Spleen (tissue), 11 donors: ENCODE measurements at regions not wholly inside any gene's neighbourhood (a gene's known extent, or its start where the extent isn't known, plus 50 kb on each side); places are given as distances from the start of the nearest gene placed in this dataset.

Experiments used
- DNase-seq: peaks from one replicate; pipeline ENCODE4 v3.0.0-alpha.2; 2020
- H3K27ac ChIP-seq, 8 donors: fragments of 200-600 bp; sonication (generic) in 7 of 8; 1 replicate in 4 of 8; 2 replicates in 4 of 8; pipeline versions ENCODE4 v1.5.0 to v1.8.0; 2016 to 2021; ENCODE audit warnings: inconsistent platforms in 4 of 8, mild to moderate bottlenecking in 4 of 8, moderate library complexity in 1 of 8
- H3K27me3 ChIP-seq, 7 donors: fragments of 200-600 bp; sonication (generic) in 6 of 7; replicated peaks in 1 of 7; 1 replicate in 4 of 7; 2 replicates in 3 of 7; pipeline versions ENCODE4 v1.5.0 to v1.8.0; 2016 to 2021; ENCODE audit warnings: inconsistent platforms in 3 of 7, mild to moderate bottlenecking in 1 of 7
- H3K36me3 ChIP-seq, 6 donors: fragments of 200-600 bp; sonication (generic) in 5 of 6; 1 replicate in 4 of 6; 2 replicates in 2 of 6; pipeline versions ENCODE4 v1.5.0 to v1.8.0; 2016 to 2021; ENCODE audit warnings: inconsistent platforms in 2 of 6
- H3K4me1 ChIP-seq, 6 donors: fragments of 200-600 bp; sonication (generic) in 5 of 6; 1 replicate in 3 of 6; 2 replicates in 3 of 6; pipeline versions ENCODE4 v1.5.0 to v1.8.0; 2016 to 2021; ENCODE audit warnings: inconsistent platforms in 3 of 6
- H3K4me3 ChIP-seq, 8 donors: fragments of 200-600 bp; sonication (generic) in 7 of 8; 1 replicate in 4 of 8; 2 replicates in 4 of 8; pipeline versions ENCODE4 v1.5.0 to v1.8.0; 2016 to 2021; ENCODE audit warnings: inconsistent platforms in 4 of 8, mild to moderate bottlenecking in 4 of 8, moderate library complexity in 2 of 8
- H3K9me3 ChIP-seq, 8 donors: fragments of 200-600 bp; sonication (generic) in 7 of 8; 1 replicate in 4 of 8; 2 replicates in 4 of 8; pipeline versions ENCODE4 v1.5.0 to v1.8.0; 2016 to 2021; ENCODE audit warnings: inconsistent platforms in 4 of 8
- CTCF ChIP-seq, 11 experiments: fragments of 200-600 bp in 7 of 11; fragments of 450-650 bp in 4 of 11; sonication (generic) in 4 of 11; IDR thresholded peaks in 8 of 11; conservative IDR thresholded peaks in 3 of 11; 1 replicate in 7 of 11; 2 replicates in 4 of 11; pipeline versions ENCODE4 v1.4.0 to v1.8.0; 2016 to 2021; ENCODE audit warnings: antibody characterized with exemption in 11 of 11, inconsistent platforms in 4 of 11, mild to moderate bottlenecking in 1 of 11
- POLR2A ChIP-seq, 3 donors: fragments of 450-650 bp; IDR thresholded peaks; one replicate each; pipeline ENCODE4 v1.5.1; 2017; ENCODE audit warnings: antibody characterized with exemption in 3 of 3, mild to moderate bottlenecking in 1 of 3
- POLR2AphosphoS5 ChIP-seq, 3 donors: sonication (generic); formaldehyde crosslinking; IDR thresholded peaks; one replicate each; pipeline ENCODE4 v1.5.1; 2017; ENCODE audit warnings: antibody characterized with exemption in 3 of 3
- WGBS, 5 donors: extraction: QIAGEN DNeasy Blood & Tissue Kit in 3 of 5; methylation state at CpG; one replicate each; pipeline versions ENCODE4 v1.1.5 to v1.1.7; 2013 to 2018; 5-methylcytosine and 5-hydroxymethylcytosine counted together
- intact Hi-C: fragments of 100-400 bp; cut with DNase I; formaldehyde crosslinking; loops from one replicate; pipeline ENCODE4 v1.15.0; 2023; ENCODE audit warnings: low total_unique reads
- donor health status: healthy with polysubstance abuse.
- donor health status: DM: no; HTN: no; CAD: no; lungs with moderate emphysema.
- donor health status: DM: no; HTN: no; CAD: no.
- donor health status: Bipolar disorder and iron deficiency.
- donor health status: healthy.
- donor health status: DM: no; HTN: no; CAD: no.
- donor health status: DM: yes; HTN: yes; CAD: no.

- H3K9me3 ChIP-seq, result peaks cover 0 to 8% (median 0%) of the 10 kb centered on the region in 8 donors
- DNase-seq, result no peak
- TF ChIP-seq POLR2AphosphoS5 (IDR thresholded peaks at IDR 0.05), result no peak
- TF ChIP-seq CTCF (IDR thresholded peaks at IDR 0.05 in 8 of 11, conservative IDR thresholded peaks at IDR 0.05 in 3 of 11), result no peak
- TF ChIP-seq POLR2A (IDR thresholded peaks at IDR 0.05), result no peak
Observed at GRCh38 chr3:82685761-82686160, 924.3 kb upstream of the GBE1 start.

GRCh38 chr3:82676356-82677026, 915.0 kb upstream of the GBE1 start:
- 81 to 93% (median 88%) methylated on average over 1 of the region's 1 CpG for WGBS, 5 donors
- intact Hi-C loops, result no loop called here
- Histone ChIP-seq H3K27me3 (no peaks in the 10 kb centered on the region), H3K27ac (no peak overlapping the region), H3K9me3 (peaks cover 0 to 12% (median 0%) of the 10 kb centered on the region in 8 donors), H3K36me3 (no peaks in the 10 kb centered on the region), H3K4me3 (no peak overlapping the region), H3K4me1 (no peaks in the 10 kb centered on the region)
- DNase-seq, result no peak
- TF ChIP-seq CTCF (IDR thresholded peaks at IDR 0.05 in 8 of 11, conservative IDR thresholded peaks at IDR 0.05 in 3 of 11), result no peak
- TF ChIP-seq POLR2AphosphoS5 (IDR thresholded peaks at IDR 0.05), result no peak
- no peak for TF ChIP-seq POLR2A (IDR thresholded peaks at IDR 0.05)

More at GRCh38 chr3:82685761-82686160, 924.3 kb upstream of the GBE1 start:
- no peaks in the 10 kb centered on the region for H3K4me1 ChIP-seq
- WGBS, 5 donors, result 39 to 49% (median 44%) methylated on average over 3 of the region's 3 CpGs
- no peak overlapping the region for H3K27ac ChIP-seq
- no peak overlapping the region for H3K4me3 ChIP-seq
- intact Hi-C loops, result no loop called here
- no peaks in the 10 kb centered on the region for H3K27me3 ChIP-seq
- H3K36me3 ChIP-seq, result no peaks in the 10 kb centered on the region

GRCh38 chr3:82672966-82673365, 911.5 kb upstream of the GBE1 start:
- intact Hi-C loops, result no loop called here
- TF ChIP-seq CTCF (IDR thresholded peaks at IDR 0.05 in 8 of 11, conservative IDR thresholded peaks at IDR 0.05 in 3 of 11), result no peak
- TF ChIP-seq POLR2AphosphoS5 (IDR thresholded peaks at IDR 0.05), result no peak
- no peak for TF ChIP-seq POLR2A (IDR thresholded peaks at IDR 0.05)
- no peaks in the 10 kb centered on the region for H3K4me1 ChIP-seq
- no peak overlapping the region for H3K4me3 ChIP-seq
- no peaks in the 10 kb centered on the region for H3K36me3 ChIP-seq
- WGBS, 5 donors, result 78 to 87% (median 82%) methylated on average over 2 of the region's 2 CpGs
- no peak for DNase-seq
- no peak overlapping the region for H3K27ac ChIP-seq
- H3K9me3 ChIP-seq, result peaks cover 0 to 7% (median 0%) of the 10 kb centered on the region in 8 donors
- H3K27me3 ChIP-seq, result no peaks in the 10 kb centered on the region

- Histone ChIP-seq H3K27me3 (no peaks in the 10 kb centered on the region), H3K27ac (no peak overlapping the region), H3K4me3 (no peak overlapping the region), H3K9me3 (peaks cover 0 to 9% (median 0%) of the 10 kb centered on the region in 8 donors), H3K4me1 (no peaks in the 10 kb centered on the region), H3K36me3 (no peaks in the 10 kb centered on the region)
- TF ChIP-seq POLR2A (IDR thresholded peaks at IDR 0.05) (no peak), POLR2AphosphoS5 (IDR thresholded peaks at IDR 0.05) (no peak), CTCF (IDR thresholded peaks at IDR 0.05 in 8 of 11, conservative IDR thresholded peaks at IDR 0.05 in 3 of 11) (no peak)
- intact Hi-C loops, result no loop called here
- WGBS, 5 donors, result 47 to 70% (median 54%) methylated on average over 1 of the region's 1 CpG
- no peak for DNase-seq
Observed at GRCh38 chr3:82671466-82671865, 910.0 kb upstream of the GBE1 start.
